Urinary bladder (tissue), 3 donors: ENCODE measurements at regions not wholly inside any gene's neighbourhood (a gene's known extent, or its start where the extent isn't known, plus 50 kb on each side); places are given as distances from the start of the nearest gene placed in this dataset.

Experiments
- DNase-seq: peaks from one replicate; pipeline ENCODE4 v3.0.0-alpha.2; 2015; ENCODE audit errors: extremely low spot score
- H3K27ac ChIP-seq: one replicate; pipeline ENCODE4 v1.5.1; 2013; ENCODE audit warnings: low read depth, mild to moderate bottlenecking, moderate library complexity
- H3K36me3 ChIP-seq: one replicate; pipeline ENCODE4 v1.6.1; 2013; ENCODE audit warnings: mild to moderate bottlenecking, moderate library complexity; ENCODE audit not compliant: insufficient read depth
- H3K4me1 ChIP-seq: one replicate; pipeline ENCODE4 v1.6.1; 2013; ENCODE audit warnings: mild to moderate bottlenecking, moderate library complexity; ENCODE audit not compliant: insufficient read depth
- H3K4me3 ChIP-seq: one replicate; pipeline ENCODE4 v1.5.1; 2013; ENCODE audit warnings: low read depth, low read length
- WGBS: extraction: QIAGEN DNeasy Blood & Tissue Kit; methylation state at CpG from one replicate; pipeline ENCODE4 v1.1.7; 2013; 5-methylcytosine and 5-hydroxymethylcytosine counted together
- donor health status: healthy with polysubstance abuse.
- donor health status: healthy.

DNA sequence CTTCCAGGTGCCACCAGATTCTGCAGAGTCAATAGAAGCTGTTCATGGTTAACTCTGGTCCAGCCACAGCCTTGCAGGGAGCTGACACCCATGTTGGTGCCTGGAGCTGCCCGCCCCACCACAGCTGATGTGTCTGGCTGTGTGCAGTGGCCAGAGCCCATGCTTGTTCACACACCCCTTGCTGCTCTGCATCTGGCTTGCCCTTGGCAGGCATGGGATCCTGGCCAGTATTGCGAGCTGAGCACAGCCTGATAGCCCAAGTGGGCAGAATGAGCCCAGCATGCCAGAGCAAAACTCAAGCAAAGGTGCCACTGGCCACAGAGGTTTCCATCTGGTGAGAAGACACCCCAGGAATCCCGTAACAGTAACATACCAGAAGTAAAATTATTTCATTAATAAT is 843.6 kb downstream of the SORCS1 start:
- no peak for DNase-seq
- no peak overlapping the region for H3K4me3 ChIP-seq
- H3K36me3 ChIP-seq = no peaks in the 10 kb centered on the region
- no peak overlapping the region for H3K27ac ChIP-seq
- WGBS = 86% methylated on average over 3 of the region's 3 CpGs
- H3K4me1 ChIP-seq = no peaks in the 10 kb centered on the region

DNA sequence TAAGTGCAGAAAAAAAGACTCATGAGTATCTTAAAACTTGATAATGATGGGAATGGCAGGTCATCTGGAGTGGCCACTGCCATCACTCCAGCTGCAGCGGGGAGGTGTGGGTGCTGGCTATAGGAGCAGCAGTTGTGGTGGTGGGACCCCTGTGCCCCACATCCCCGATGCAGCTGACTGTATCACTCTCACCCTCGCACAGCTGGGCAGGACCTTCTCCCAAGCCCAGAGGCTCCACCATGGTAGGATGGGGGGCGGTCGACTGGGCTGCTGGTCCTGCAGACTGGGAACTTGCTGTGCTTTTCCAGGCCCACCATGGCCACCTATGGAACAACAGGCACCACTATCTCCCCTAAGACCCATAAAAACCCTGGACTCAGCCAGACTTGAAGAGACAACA is 844.4 kb downstream of the SORCS1 start:
- DNase-seq = no peak
- H3K36me3 ChIP-seq = no peaks in the 10 kb centered on the region
- H3K4me1 ChIP-seq = no peaks in the 10 kb centered on the region
- H3K4me3 ChIP-seq = no peak overlapping the region
- no peak overlapping the region for H3K27ac ChIP-seq
- 90% methylated on average over 5 of the region's 5 CpGs for WGBS

DNA sequence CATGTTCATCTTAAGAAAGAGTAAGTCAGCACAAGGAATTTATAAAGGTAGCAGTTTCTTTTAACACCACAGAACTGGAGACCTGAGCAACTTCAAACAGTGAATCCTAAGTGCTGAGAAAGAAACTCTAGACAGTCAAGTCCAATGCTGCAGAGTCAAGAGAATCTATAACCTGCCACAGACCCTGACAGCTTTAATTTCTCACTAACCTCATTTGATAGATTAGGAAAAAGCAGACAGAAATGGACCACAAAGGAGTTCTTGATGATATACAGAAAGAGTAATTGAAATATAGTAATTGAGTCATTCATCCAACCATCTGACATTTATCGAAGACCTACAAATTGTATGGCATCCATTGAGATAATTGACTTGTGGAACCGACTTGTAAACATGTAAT is 847.0 kb downstream of the SORCS1 start:
- Histone ChIP-seq H3K4me3 (no peak overlapping the region), H3K36me3 (no peaks in the 10 kb centered on the region), H3K27ac (no peak overlapping the region), H3K4me1 (no peaks in the 10 kb centered on the region)
- 90% methylated on average over 2 of the region's 2 CpGs for WGBS
- no peak for DNase-seq

GRCh38 chr10:106313041-106313440 is 851.5 kb downstream of the SORCS1 start:
- DNase-seq = no peak
- Histone ChIP-seq H3K4me1 (no peaks in the 10 kb centered on the region), H3K36me3 (no peaks in the 10 kb centered on the region), H3K4me3 (no peak overlapping the region), H3K27ac (no peak overlapping the region)
- 84% methylated on average over 1 of the region's 1 CpG for WGBS

DNA sequence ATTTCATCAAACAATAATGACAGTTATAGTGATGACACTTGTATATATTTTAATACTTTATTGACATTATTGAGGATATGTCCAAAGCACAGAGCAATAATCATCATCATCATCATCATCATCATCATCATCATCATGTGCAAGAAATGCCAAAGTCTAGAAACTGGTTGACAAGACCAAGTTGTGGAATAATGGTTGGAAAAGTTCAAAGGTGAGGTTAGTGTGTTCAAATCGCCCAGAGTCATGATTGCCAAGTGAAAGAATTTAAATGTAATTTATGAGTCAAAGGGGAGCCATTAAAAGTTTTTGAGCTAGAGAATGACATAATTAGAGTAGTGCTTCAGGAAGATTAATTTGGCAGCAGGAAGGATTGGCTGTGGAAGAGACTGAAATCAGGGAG is 852.4 kb downstream of the SORCS1 start:
- Histone ChIP-seq H3K4me1 (no peaks in the 10 kb centered on the region), H3K27ac (no peak overlapping the region), H3K36me3 (no peaks in the 10 kb centered on the region), H3K4me3 (no peak overlapping the region)
- no peak for DNase-seq
- WGBS = 61% methylated on average over 1 of the region's 1 CpG

GRCh38 chr10:106311590-106311989 is 852.9 kb downstream of the SORCS1 start:
- no peaks in the 10 kb centered on the region for H3K36me3 ChIP-seq
- DNase-seq = no peak
- WGBS = 62% methylated on average over 4 of the region's 4 CpGs
- H3K4me1 ChIP-seq = no peaks in the 10 kb centered on the region
- no peak overlapping the region for H3K4me3 ChIP-seq
- H3K27ac ChIP-seq = no peak overlapping the region

- Histone ChIP-seq H3K36me3 (no peaks in the 10 kb centered on the region), H3K4me1 (no peaks in the 10 kb centered on the region), H3K4me3 (no peak overlapping the region), H3K27ac (no peak overlapping the region)
- DNase-seq = no peak
- whole genome bisulfite sequencing = 59% methylated on average over 2 of the region's 2 CpGs
Measured at GRCh38 chr10:106310596-106310995, 853.9 kb downstream of the SORCS1 start.

- no peaks in the 10 kb centered on the region for H3K36me3 ChIP-seq
- DNase-seq = no peak
- WGBS = 87% methylated on average over 2 of the region's 2 CpGs
- H3K4me1 ChIP-seq = no peaks in the 10 kb centered on the region
- H3K27ac ChIP-seq = no peak overlapping the region
- H3K4me3 ChIP-seq = no peak overlapping the region
Measured at GRCh38 chr10:106309376-106309775, 855.1 kb downstream of the SORCS1 start.

- WGBS = 65% methylated on average over 2 of the region's 2 CpGs
- no peak overlapping the region for H3K27ac ChIP-seq
- H3K36me3 ChIP-seq = no peaks in the 10 kb centered on the region
- DNase-seq = no peak
- H3K4me3 ChIP-seq = no peak overlapping the region
- H3K4me1 ChIP-seq = no peaks in the 10 kb centered on the region
Measured at GRCh38 chr10:106308284-106308683, 856.2 kb downstream of the SORCS1 start.

DNA sequence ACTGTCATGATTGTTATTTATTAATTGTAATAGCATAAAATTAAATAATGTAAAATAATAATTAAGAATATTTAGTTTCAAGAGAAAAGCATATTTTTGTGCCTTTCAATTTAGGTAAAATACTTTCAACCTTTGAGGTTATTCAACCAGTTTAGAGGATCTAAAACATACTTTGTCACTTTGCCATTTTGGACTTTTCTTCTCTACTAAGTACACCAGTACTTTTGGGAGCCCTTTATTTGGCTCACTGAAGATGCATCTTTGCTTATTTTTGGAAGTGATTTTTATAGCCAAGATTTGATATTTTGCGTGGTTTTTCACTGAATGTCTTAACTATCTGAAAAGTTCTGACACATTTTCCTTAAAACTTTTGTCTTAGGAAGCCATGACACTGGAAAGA is 860.5 kb downstream of the SORCS1 start:
- DNase-seq = no peak
- no peaks in the 10 kb centered on the region for H3K4me1 ChIP-seq
- no peaks in the 10 kb centered on the region for H3K36me3 ChIP-seq
- WGBS = 51% methylated on average over 1 of the region's 1 CpG
- no peak overlapping the region for H3K4me3 ChIP-seq
- no peak overlapping the region for H3K27ac ChIP-seq

- H3K27ac ChIP-seq = no peak overlapping the region
- 31% methylated on average over 4 of the region's 4 CpGs for WGBS
Measured at GRCh38 chr10:106302961-106303360, 861.5 kb downstream of the SORCS1 start.

DNA sequence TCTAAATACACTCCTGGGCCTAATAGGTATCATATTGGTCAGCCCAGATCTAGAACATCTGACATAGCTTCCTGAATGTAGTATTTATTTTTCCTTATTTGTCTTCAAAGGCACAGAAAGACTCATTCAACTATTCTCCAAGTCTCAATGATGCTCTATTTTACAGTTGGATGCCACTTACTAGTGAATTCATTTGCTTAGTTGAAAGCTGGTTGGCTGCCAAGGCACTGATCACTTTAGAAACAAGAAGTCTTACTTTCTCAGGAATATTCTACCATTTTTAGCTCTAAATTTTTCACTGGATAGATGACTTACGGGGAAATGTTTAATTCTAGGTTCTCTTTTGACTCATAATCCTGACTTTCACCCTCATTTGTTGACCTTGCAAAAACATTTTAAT is 863.4 kb downstream of the SORCS1 start:
- Histone ChIP-seq H3K36me3 (no peaks in the 10 kb centered on the region), H3K4me3 (no peak overlapping the region), H3K27ac (no peak overlapping the region), H3K4me1 (no peaks in the 10 kb centered on the region)
- no peak for DNase-seq
- 74% methylated on average over 1 of the region's 1 CpG for WGBS

More at GRCh38 chr10:106302961-106303360, 861.5 kb downstream of the SORCS1 start:
- H3K36me3 ChIP-seq = no peaks in the 10 kb centered on the region
- no peaks in the 10 kb centered on the region for H3K4me1 ChIP-seq
- no peak overlapping the region for H3K4me3 ChIP-seq
- DNase-seq = no peak

DNA sequence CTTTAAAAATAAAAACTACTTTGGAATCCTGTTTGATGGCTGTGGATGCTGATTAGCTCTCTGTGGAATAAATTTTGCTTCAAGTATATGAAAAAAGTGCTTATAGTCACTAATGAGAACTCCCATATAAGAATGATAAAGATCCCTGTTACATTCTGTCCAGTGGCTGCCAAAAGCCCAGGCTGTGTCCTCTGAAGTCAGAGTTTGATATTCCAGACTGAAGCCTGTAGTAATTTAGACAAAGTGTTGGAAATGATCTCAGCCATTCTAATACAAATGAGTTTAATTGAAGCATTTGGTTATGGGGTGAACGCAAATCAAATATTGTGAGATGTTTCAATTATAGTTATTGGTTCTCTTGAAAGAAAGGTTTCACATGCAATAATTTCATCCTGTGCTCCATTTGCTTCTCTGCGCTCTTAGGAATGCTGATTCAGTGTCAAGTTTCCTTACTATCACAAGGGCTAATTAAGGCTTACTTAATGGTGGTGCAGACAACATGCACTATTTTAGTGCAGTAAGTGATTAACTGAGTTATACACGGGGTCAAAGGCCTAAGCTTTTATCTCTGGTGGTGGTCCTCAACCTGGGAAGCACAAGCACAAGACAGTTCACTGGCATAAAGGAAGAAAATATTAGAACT is 867.6 kb downstream of the SORCS1 start:
- Histone ChIP-seq H3K36me3 (no peaks in the 10 kb centered on the region), H3K4me3 (no peak overlapping the region), H3K4me1 (no peaks in the 10 kb centered on the region), H3K27ac (no peak overlapping the region)
- no peak for DNase-seq
- 46% methylated on average over 3 of the region's 3 CpGs for WGBS

DNA sequence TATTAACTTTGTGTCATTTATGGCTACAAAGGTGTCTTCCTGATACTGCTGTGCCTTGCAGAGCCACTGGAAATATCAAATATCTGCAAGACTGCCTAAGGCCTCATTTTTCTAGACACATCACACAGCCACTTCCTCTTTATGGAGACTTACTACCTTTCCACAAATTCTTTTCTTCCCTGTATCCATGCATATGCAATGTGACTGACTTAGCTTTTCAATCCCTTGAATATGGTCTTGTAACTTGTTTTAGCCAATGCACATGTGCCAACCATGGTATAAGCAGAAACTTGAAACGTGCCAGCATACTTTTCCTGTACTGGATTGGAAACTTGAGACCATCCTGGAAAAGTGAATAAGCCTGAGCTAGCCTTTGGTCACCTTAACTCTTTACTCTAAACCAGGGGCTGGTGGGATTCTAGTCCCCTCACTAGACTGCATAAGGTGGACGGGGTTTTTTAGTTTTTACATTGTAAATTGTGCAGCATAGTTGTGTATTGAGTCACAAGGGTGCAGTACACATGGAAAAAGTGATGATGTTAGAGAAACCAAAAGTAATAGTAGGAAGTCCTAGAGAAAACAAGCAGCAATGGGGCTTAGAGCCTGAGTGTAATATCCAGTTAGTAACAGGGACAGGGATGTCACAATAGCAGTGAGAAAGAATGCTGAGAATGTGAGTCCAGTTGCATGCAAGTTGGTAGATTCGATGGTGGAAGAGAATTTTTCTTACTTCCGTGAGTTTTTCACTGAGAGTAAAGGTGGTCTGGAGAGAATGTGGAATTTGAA is 879.5 kb downstream of the SORCS1 start:
- H3K27ac ChIP-seq = no peak overlapping the region
- no peaks in the 10 kb centered on the region for H3K36me3 ChIP-seq
- H3K4me1 ChIP-seq = no peaks in the 10 kb centered on the region
- WGBS = 61% methylated on average over 4 of the region's 4 CpGs
- H3K4me3 ChIP-seq = no peak overlapping the region
- no peak for DNase-seq
